SJSA1 (cell line): ENCODE measurements at regions not wholly inside any gene's neighbourhood (a gene's known extent, or its start where the extent isn't known, plus 50 kb on each side); places are given as distances from the start of the nearest gene placed in this dataset.

Experiments
- DNase-seq, 2 experiments: peaks; one replicate each; pipeline ENCODE4 v3.0.0-alpha.2; 2015 to 2020; ENCODE audit warnings: low spot score in 2 of 2, low read depth in 1 of 2
- H3K27ac ChIP-seq: fragments of 250-450 bp; sonication (Bioruptor Pico); 2 replicates; pipeline ENCODE4 v1.5.1; 2020; ENCODE audit warnings: mild to moderate bottlenecking, moderate library complexity
- H3K27me3 ChIP-seq: fragments of 250-450 bp; sonication (Bioruptor Pico); replicated peaks from 2 replicates; pipeline ENCODE4 v1.5.1; 2020; ENCODE audit warnings: mild to moderate bottlenecking, moderate library complexity
- H3K36me3 ChIP-seq: fragments of 250-450 bp; sonication (Bioruptor Pico); 2 replicates; pipeline ENCODE4 v1.5.1; 2020; ENCODE audit warnings: mild to moderate bottlenecking
- H3K4me1 ChIP-seq: fragments of 250-450 bp; sonication (Bioruptor Pico); replicated peaks from 2 replicates; pipeline ENCODE4 v1.6.1; 2021; ENCODE audit warnings: mild to moderate bottlenecking
- H3K4me3 ChIP-seq: fragments of 250-450 bp; sonication (Bioruptor Pico); 2 replicates; pipeline ENCODE4 v1.5.1; 2020; ENCODE audit warnings: mild to moderate bottlenecking
- H3K9me3 ChIP-seq: fragments of 250-450 bp; sonication (Bioruptor Pico); replicated peaks from 2 replicates; pipeline ENCODE4 v1.5.1; 2020; ENCODE audit warnings: mild to moderate bottlenecking

DNA sequence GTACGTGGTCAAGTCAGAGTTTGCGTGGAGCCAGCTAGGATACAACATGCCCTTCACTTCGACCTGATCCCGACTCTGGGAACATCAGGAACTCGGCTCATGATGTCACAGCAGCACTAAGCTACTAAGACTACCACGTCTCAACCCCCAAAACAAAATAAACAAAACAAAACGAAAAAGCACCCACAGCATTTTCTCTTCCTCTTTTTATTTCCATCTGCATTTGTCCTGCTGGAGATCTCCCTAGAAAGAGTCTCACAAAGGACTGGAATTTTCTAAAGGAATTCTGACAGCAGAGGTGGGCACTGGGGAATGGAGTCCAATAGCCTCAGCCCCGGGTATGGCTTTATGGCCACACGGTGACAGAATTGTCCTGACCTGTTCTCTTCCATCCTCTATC is 196.6 kb downstream of the SALL1 start:
- H3K27me3 ChIP-seq = no peaks in the 10 kb centered on the region
- no peaks in the 10 kb centered on the region for H3K36me3 ChIP-seq
- no peaks in the 10 kb centered on the region for H3K4me1 ChIP-seq
- H3K9me3 ChIP-seq = no peaks in the 10 kb centered on the region
- no peak overlapping the region for H3K27ac ChIP-seq
- H3K4me3 ChIP-seq = no peak overlapping the region
- DNase-seq = no peak

DNA sequence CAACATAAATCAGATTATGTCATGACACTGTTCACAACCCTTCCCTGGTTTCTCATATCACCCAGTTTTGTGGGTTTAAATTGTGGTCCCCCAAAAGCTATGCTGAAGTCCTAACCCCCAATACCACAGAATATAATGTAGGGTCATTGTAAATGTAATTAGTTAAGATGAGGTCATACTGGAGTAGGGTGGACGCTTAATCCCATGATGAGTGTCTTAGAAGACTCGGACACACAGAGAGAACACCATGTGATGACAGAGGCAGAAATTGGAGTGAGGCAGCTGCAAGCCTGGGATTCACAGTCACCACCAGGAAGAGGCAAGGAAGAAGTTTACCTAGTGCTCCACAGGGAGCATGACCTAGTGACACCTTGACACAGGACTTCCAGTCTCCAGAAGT is 197.8 kb downstream of the SALL1 start:
- no peaks in the 10 kb centered on the region for H3K9me3 ChIP-seq
- no peaks in the 10 kb centered on the region for H3K36me3 ChIP-seq
- no peaks in the 10 kb centered on the region for H3K4me1 ChIP-seq
- no peak overlapping the region for H3K4me3 ChIP-seq
- DNase-seq = no peak
- no peaks in the 10 kb centered on the region for H3K27me3 ChIP-seq
- H3K27ac ChIP-seq = no peak overlapping the region

DNA sequence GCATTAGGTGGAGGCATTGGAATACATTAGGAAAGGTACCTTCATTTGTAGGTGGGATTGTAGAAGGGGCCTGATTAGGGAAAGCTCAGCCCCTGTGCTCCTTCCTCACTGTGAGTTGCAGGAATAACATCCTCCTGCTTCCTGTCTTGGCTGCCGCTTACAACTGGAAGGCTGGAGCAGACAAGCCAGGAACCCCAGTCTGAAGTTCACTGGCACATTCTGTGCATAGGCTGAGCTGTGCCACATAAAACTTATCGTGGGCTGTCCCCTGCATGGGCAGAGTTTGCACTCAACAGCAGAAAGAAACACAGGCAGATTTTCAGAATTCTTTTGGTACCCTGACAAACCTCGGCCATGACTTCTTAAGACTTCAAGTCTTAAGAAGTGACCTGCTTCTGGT is 200.1 kb downstream of the SALL1 start:
- Histone ChIP-seq H3K9me3 (no peaks in the 10 kb centered on the region), H3K27ac (no peak overlapping the region), H3K27me3 (no peaks in the 10 kb centered on the region), H3K36me3 (no peaks in the 10 kb centered on the region), H3K4me3 (no peak overlapping the region), H3K4me1 (no peaks in the 10 kb centered on the region)
- no peak for DNase-seq

GRCh38 chr16:50948268-50948930 is 202.7 kb downstream of the SALL1 start:
- no peak overlapping the region for H3K4me3 ChIP-seq
- DNase-seq = no peak
- no peaks in the 10 kb centered on the region for H3K9me3 ChIP-seq
- H3K27ac ChIP-seq = no peak overlapping the region
- H3K36me3 ChIP-seq = no peaks in the 10 kb centered on the region
- H3K27me3 ChIP-seq = no peaks in the 10 kb centered on the region
- H3K4me1 ChIP-seq = no peaks in the 10 kb centered on the region

GRCh38 chr16:50947826-50948225 is 203.2 kb downstream of the SALL1 start:
- no peak overlapping the region for H3K27ac ChIP-seq
- H3K27me3 ChIP-seq = no peaks in the 10 kb centered on the region

DNA sequence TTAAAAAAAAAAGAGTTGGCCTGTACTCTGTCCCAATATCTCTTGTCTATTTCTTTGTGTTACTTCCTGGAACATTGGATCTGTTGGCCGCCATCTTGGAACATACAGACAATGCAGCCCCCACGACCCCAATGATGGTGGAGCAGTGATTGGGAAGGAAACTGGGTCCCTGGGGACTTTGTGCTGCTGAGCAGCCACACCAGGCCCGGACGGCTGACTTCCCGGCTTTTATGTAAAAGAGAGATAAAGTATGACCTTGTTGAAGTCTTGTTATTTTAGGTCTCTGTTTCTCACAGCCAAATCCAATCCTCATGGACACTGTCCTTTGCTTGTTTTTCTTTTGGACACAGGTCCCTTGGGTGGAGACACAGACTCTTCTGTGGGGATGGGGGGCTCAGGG is 204.5 kb downstream of the SALL1 start:
- no peaks in the 10 kb centered on the region for H3K36me3 ChIP-seq

More at GRCh38 chr16:50947826-50948225, 203.2 kb downstream of the SALL1 start:
- Histone ChIP-seq H3K9me3 (no peaks in the 10 kb centered on the region), H3K4me1 (no peaks in the 10 kb centered on the region), H3K36me3 (no peaks in the 10 kb centered on the region), H3K4me3 (no peak overlapping the region)
- DNase-seq = no peak

DNA sequence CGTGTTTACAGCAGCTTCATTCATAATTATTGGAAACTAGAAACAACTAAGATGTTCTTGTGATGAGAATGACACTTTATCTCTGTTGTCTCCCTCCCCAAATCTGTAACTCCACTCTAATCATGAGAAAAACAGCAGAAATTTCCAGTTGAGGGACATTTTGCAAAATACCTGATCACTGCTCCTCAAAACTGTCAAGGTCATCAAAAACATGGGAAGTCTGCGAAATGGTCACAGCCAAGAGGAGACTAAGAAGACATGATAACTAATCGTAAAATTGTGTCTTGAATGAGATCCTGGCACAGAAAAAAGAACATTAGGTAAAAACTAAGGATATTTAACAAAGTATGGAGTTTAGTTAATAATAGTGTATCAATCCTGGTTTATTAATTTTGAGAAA is 204.2 kb downstream of the CYLD start:
- no peak overlapping the region for H3K4me3 ChIP-seq
- no peaks in the 10 kb centered on the region for H3K36me3 ChIP-seq
- no peak overlapping the region for H3K27ac ChIP-seq
- DNase-seq = no peak
- no peaks in the 10 kb centered on the region for H3K27me3 ChIP-seq
- no peaks in the 10 kb centered on the region for H3K9me3 ChIP-seq
- H3K4me1 ChIP-seq = no peaks in the 10 kb centered on the region

More for the DNA sequence above, 204.5 kb downstream of the SALL1 start:
- Histone ChIP-seq H3K27ac (no peak overlapping the region), H3K4me1 (no peaks in the 10 kb centered on the region), H3K9me3 (no peaks in the 10 kb centered on the region), H3K4me3 (no peak overlapping the region), H3K27me3 (no peaks in the 10 kb centered on the region)
- no peak for DNase-seq

- DNase-seq = no peak
Measured at GRCh38 chr16:50945171-50945570, 203.3 kb downstream of the CYLD start.

DNA sequence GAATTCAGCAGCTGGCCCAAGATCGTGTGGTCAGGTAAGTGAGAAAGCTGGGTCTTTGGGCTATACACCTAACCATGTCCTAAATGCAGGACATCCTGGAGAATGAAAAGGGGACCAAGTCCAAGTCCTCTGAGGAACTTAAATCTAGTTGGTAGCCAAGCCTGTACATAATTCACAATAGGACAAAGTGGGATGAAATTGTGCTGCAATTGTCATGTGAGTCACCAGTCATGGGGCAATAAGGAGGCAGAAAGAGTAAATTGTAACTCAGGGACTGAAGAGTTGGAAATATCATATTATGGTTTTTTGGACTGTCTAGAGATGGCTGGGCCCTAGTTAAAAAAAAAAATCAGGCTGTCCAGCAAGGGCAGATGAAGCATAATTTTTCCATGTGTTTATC is 202.6 kb downstream of the CYLD start:
- no peak overlapping the region for H3K27ac ChIP-seq
- H3K4me3 ChIP-seq = no peak overlapping the region
- H3K4me1 ChIP-seq = no peaks in the 10 kb centered on the region
- H3K27me3 ChIP-seq = no peaks in the 10 kb centered on the region
- no peak for DNase-seq
- H3K36me3 ChIP-seq = no peaks in the 10 kb centered on the region
- H3K9me3 ChIP-seq = no peaks in the 10 kb centered on the region

More at GRCh38 chr16:50945171-50945570, 203.3 kb downstream of the CYLD start:
- H3K27ac ChIP-seq = no peak overlapping the region
- H3K4me3 ChIP-seq = no peak overlapping the region
- no peaks in the 10 kb centered on the region for H3K27me3 ChIP-seq
- H3K4me1 ChIP-seq = no peaks in the 10 kb centered on the region
- no peaks in the 10 kb centered on the region for H3K36me3 ChIP-seq
- no peaks in the 10 kb centered on the region for H3K9me3 ChIP-seq

GRCh38 chr16:50944033-50944432 is 202.1 kb downstream of the CYLD start:
- H3K27me3 ChIP-seq = no peaks in the 10 kb centered on the region
- no peaks in the 10 kb centered on the region for H3K36me3 ChIP-seq
- H3K4me3 ChIP-seq = no peak overlapping the region
- H3K4me1 ChIP-seq = no peaks in the 10 kb centered on the region
- H3K27ac ChIP-seq = no peak overlapping the region
- no peak for DNase-seq
- no peaks in the 10 kb centered on the region for H3K9me3 ChIP-seq

- no peaks in the 10 kb centered on the region for H3K27me3 ChIP-seq
- H3K4me3 ChIP-seq = no peak overlapping the region
- H3K27ac ChIP-seq = no peak overlapping the region
- H3K36me3 ChIP-seq = no peaks in the 10 kb centered on the region
- H3K4me1 ChIP-seq = no peaks in the 10 kb centered on the region
- H3K9me3 ChIP-seq = no peaks in the 10 kb centered on the region
- DNase-seq = no peak
Measured at GRCh38 chr16:50942143-50942542, 200.3 kb downstream of the CYLD start.

- no peaks in the 10 kb centered on the region for H3K4me1 ChIP-seq
- H3K9me3 ChIP-seq = no peaks in the 10 kb centered on the region
- DNase-seq = no peak
- H3K36me3 ChIP-seq = no peaks in the 10 kb centered on the region
- H3K27me3 ChIP-seq = no peaks in the 10 kb centered on the region
- H3K27ac ChIP-seq = no peak overlapping the region
- no peak overlapping the region for H3K4me3 ChIP-seq
Measured at GRCh38 chr16:50941681-50942080, 199.8 kb downstream of the CYLD start.

GRCh38 chr16:50940275-50940854 is 198.5 kb downstream of the CYLD start:
- no peaks in the 10 kb centered on the region for H3K9me3 ChIP-seq
- no peaks in the 10 kb centered on the region for H3K27me3 ChIP-seq
- no peak overlapping the region for H3K4me3 ChIP-seq
- H3K4me1 ChIP-seq = no peaks in the 10 kb centered on the region
- no peak overlapping the region for H3K27ac ChIP-seq
- H3K36me3 ChIP-seq = no peaks in the 10 kb centered on the region
- no peak for DNase-seq

GRCh38 chr16:50939356-50939755 is 197.5 kb downstream of the CYLD start:
- H3K36me3 ChIP-seq = no peaks in the 10 kb centered on the region
- no peaks in the 10 kb centered on the region for H3K4me1 ChIP-seq
- DNase-seq = no peak
- H3K27ac ChIP-seq = no peak overlapping the region
- no peak overlapping the region for H3K4me3 ChIP-seq
- H3K9me3 ChIP-seq = no peaks in the 10 kb centered on the region
- no peaks in the 10 kb centered on the region for H3K27me3 ChIP-seq

DNA sequence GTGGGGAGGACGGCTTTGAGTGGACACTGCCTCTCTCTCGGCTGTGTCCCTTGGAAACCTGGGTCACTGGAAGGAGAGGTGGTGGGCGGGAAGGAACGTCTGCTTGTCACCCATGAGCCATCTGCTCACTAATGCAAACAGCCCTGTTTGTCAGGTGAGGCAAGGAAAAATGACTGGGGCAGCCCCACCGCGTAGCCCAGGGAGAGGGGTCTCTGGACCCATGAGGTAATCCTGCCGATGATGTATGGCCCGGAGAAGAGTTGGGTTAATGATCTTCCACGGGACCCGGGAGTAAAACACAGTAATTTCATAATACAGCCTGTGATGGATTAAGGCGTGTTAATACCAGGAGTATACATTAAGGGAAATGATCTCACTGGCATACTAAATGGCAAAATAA is 197.0 kb downstream of the CYLD start:
- H3K4me3 ChIP-seq = no peak overlapping the region
- H3K27me3 ChIP-seq = no peaks in the 10 kb centered on the region
- H3K27ac ChIP-seq = no peak overlapping the region
- H3K4me1 ChIP-seq = no peaks in the 10 kb centered on the region
- no peaks in the 10 kb centered on the region for H3K9me3 ChIP-seq
- DNase-seq = no peak
- no peaks in the 10 kb centered on the region for H3K36me3 ChIP-seq
